Peyer's patch (tissue), 4 donors: ENCODE measurements at regions not wholly inside any gene's neighbourhood (a gene's known extent, or its start where the extent isn't known, plus 50 kb on each side); places are given as distances from the start of the nearest gene placed in this dataset.
"Not testable (repeated sequence)": the region's sequence is repeated elsewhere in the genome, so short reads cannot be mapped to it uniquely, and the experiment has no call there.

Source experiments
- CTCF ChIP-seq, 6 experiments: fragments of 450-650 bp in 4 of 6; fragments of 200-600 bp in 2 of 6; sonication (generic) in 1 of 6; IDR thresholded peaks; one replicate each; pipeline ENCODE4 v1.5.1; 2017 to 2019; ENCODE audit warnings: antibody characterized with exemption in 6 of 6, mild to moderate bottlenecking in 3 of 6, moderate library complexity in 1 of 6
- POLR2A ChIP-seq, 2 donors: fragments of 450-650 bp; IDR thresholded peaks; one replicate each; pipeline ENCODE4 v1.5.1; 2017; ENCODE audit warnings: antibody characterized with exemption in 2 of 2, mild to moderate bottlenecking in 2 of 2, moderate library complexity in 2 of 2

- TF ChIP-seq CTCF (IDR thresholded peaks at IDR 0.05), result peak in 1 of 6 experiments; percentile 8
- TF ChIP-seq POLR2A (IDR thresholded peaks at IDR 0.05), result not testable (repeated sequence)
Observed at GRCh38 chrY:11466778-11467177, 1234.3 kb upstream of the USP9Y start.
